ENCODE measurements at regions not wholly inside any gene's neighbourhood (a gene's known extent, or its start where the extent isn't known, plus 50 kb on each side); places are given as distances from the start of the nearest gene placed in this dataset.

GRCh38 chr21:27691006-27691405 is 724.1 kb upstream of the ADAMTS5 start:
- DNase-seq (ENCODE audit: low spot score): no peak

- DNase-seq (ENCODE audit: low spot score): no peak
These were observed 723.5 kb upstream of the ADAMTS5 start for GRCh38 chr21:27690426-27690825.

- no peak for DNase-seq (ENCODE audit: low spot score)
These were observed 721.9 kb upstream of the ADAMTS5 start for GRCh38 chr21:27688773-27689172.

GRCh38 chr21:27683292-27683691 is 716.4 kb upstream of the ADAMTS5 start:
- DNase-seq (ENCODE audit: low spot score): no peak

GRCh38 chr21:27681841-27682240 is 715.0 kb upstream of the ADAMTS5 start:
- peak; percentile 22 for DNase-seq (ENCODE audit: low spot score)

- no peak for DNase-seq (ENCODE audit: low spot score)
These were observed 714.1 kb upstream of the ADAMTS5 start for GRCh38 chr21:27681038-27681437.

GRCh38 chr21:27680181-27680580 is 713.3 kb upstream of the ADAMTS5 start:
- no peak for DNase-seq (ENCODE audit: low spot score)

GRCh38 chr21:27678511-27678910 is 711.6 kb upstream of the ADAMTS5 start:
- DNase-seq (ENCODE audit: low spot score): no peak

- DNase-seq (ENCODE audit: low spot score): no peak
These were observed 710.7 kb upstream of the ADAMTS5 start for GRCh38 chr21:27677546-27677945.

- no peak for DNase-seq (ENCODE audit: low spot score)
These were observed 708.4 kb upstream of the ADAMTS5 start for GRCh38 chr21:27675306-27675705.

- DNase-seq (ENCODE audit: low spot score): peak; percentile 50
These were observed 707.2 kb upstream of the ADAMTS5 start for GRCh38 chr21:27674041-27674615.

- no peak for DNase-seq (ENCODE audit: low spot score)
These were observed 706.7 kb upstream of the ADAMTS5 start for GRCh38 chr21:27673581-27673980.

- no peak for DNase-seq (ENCODE audit: low spot score)
These were observed 704.3 kb upstream of the ADAMTS5 start for GRCh38 chr21:27671207-27671606.

- no peak for DNase-seq (ENCODE audit: low spot score)
These were observed 686.6 kb upstream of the ADAMTS5 start for GRCh38 chr21:27653481-27653880.

- DNase-seq (ENCODE audit: low spot score): peak; percentile 25
These were observed 682.9 kb upstream of the ADAMTS5 start for GRCh38 chr21:27649762-27650161.

GRCh38 chr21:27649323-27649722 is 682.4 kb upstream of the ADAMTS5 start:
- peak; percentile 87 for DNase-seq (ENCODE audit: low spot score)

- DNase-seq (ENCODE audit: low spot score): peak; percentile 81
These were observed 681.7 kb upstream of the ADAMTS5 start for GRCh38 chr21:27648560-27648959.

GRCh38 chr21:27647921-27648320 is 681.0 kb upstream of the ADAMTS5 start:
- DNase-seq (ENCODE audit: low spot score): no peak

GRCh38 chr21:27647401-27647800 is 680.5 kb upstream of the ADAMTS5 start:
- DNase-seq (ENCODE audit: low spot score): peak; percentile 30

GRCh38 chr21:27646691-27647090 is 679.8 kb upstream of the ADAMTS5 start:
- DNase-seq (ENCODE audit: low spot score): peak; percentile 10

GRCh38 chr21:27646056-27646455 is 679.2 kb upstream of the ADAMTS5 start:
- no peak for DNase-seq (ENCODE audit: low spot score)

- peak; percentile 52 for DNase-seq (ENCODE audit: low spot score)
These were observed 678.4 kb upstream of the ADAMTS5 start for GRCh38 chr21:27645285-27645684.

- DNase-seq (ENCODE audit: low spot score): no peak
These were observed 676.4 kb upstream of the ADAMTS5 start for GRCh38 chr21:27643326-27643725.

GRCh38 chr21:27639286-27639685 is 672.4 kb upstream of the ADAMTS5 start:
- DNase-seq (ENCODE audit: low spot score): no peak

GRCh38 chr21:27636656-27637055 is 669.8 kb upstream of the ADAMTS5 start:
- no peak for DNase-seq (ENCODE audit: low spot score)
